Stimulated activated CD8-positive, alpha-beta memory T cell treated with anti-CD3 and anti-CD28 coated beads, Interleukin-7, amount 100 ng/mL, for 1 hour (primary cell): ENCODE measurements at regions not wholly inside any gene's neighbourhood (a gene's known extent, or its start where the extent isn't known, plus 50 kb on each side); places are given as distances from the start of the nearest gene placed in this dataset.

Experiments
- DNase-seq, 2 donors: peaks; one replicate each; pipeline ENCODE4 v3.0.0-alpha.2; 2020; ENCODE audit warnings: low read depth in 2 of 2

- DNase-seq: no peak
Observed at GRCh38 chr14:66405158-66405557, 81.0 kb upstream of the CCDC196 start.

DNA sequence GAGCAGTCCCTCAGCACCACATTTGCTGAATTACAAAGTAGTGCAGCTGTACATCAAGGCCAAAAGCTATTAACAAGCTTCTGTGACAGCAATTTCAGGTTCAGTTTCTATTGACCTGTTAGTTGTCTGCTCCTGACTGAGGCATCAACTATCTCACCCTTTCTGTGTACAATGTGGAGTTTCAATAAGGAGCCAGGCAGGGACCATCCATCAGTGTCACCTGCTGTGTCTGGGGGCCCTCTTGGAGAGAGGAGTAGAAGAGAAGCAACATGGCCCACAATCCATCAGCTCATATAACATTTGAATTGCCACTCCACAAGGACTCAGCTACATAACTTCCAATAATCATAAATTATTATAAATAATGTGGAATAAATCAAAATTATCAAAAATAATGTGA, 72.3 kb upstream of the CCDC196 start:
- no peak for DNase-seq

- DNase-seq: no peak
Observed at GRCh38 chr14:66414511-66414910, 71.7 kb upstream of the CCDC196 start.

- no peak for DNase-seq
Observed at GRCh38 chr14:66420251-66421006, 65.7 kb upstream of the CCDC196 start.

DNA sequence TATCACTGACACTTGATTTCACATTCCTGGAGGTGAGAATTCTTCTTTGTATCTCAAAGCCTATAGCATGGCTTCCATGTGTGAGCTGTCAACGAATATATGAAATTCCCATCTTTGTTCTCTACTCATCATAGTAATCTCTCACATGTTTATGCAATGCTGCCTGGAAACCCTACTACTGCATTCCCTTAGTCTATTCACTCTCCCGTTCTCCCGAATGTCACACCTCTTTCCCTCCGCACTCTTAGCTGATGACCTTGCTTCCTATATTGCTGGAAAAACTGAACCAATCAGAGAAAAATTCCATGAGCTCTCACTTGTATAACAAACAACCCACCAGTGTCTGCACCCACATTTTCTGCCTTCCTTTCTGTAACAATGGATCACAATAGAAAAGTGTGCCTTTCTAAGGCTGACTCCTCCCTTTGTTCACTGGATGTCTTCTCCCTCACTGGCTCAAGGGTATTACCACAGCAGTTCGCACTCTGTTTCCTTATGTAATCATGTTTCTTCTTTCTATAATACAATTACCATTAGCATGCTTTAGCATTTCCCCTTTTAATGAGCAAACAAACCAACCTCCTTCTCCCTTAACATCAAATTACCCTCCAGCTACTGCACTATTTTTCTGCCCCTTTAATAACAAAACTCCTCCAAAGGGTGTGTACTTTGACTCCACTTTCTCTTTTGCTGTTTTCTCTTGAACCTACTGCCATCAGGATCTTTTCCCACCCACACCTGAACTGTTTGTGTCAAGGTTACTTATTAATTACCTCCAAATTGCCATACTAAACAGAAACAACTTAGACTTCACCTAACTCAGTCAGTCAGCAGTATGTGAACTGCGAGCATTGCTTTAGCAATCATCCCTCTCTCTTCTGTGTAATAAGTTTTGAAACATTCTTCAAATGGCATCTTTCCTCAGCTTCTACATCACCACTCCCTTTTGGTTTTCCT, 63.9 kb upstream of the CCDC196 start:
- DNase-seq: no peak

DNA sequence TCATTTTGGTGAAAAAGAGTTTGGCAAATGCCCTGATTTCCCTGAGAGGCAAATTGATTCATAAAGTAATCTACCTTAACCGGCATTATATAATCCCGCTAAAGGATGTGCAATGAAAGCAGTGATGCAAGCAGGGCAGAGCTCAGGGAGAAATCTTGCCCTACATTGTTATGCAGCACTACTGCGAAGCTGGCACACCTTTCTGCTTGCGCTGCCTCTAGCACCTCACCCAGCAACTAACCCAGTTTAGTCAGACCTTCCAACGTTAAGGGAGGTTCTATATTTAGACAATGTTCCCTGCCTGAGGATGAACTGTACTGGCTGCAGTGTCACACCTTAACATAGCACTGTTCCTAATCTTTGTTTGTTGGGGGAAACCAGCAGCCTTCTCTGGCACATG, 60.8 kb upstream of the CCDC196 start:
- no peak for DNase-seq

DNA sequence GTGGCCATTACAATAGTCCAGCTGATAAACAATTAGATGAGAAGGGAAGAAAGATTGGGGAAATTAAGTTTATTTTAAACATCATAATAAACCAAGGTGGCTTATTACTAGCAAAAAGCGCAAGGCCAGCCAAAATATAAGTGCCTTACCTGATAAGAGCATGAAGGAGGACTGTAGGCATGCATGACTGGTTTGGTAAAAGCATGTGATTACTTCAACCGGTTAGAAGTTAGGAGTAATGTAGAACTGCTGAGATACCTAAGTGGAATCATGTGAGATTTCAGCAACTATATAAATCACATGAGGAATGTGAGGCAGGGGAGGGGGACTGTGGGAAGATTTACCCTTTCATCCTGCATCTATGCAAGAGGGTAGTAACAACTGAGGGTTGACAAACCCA, 59.7 kb upstream of the CCDC196 start:
- DNase-seq: no peak

GRCh38 chr14:66432334-66432733, 53.8 kb upstream of the CCDC196 start:
- no peak for DNase-seq

DNA sequence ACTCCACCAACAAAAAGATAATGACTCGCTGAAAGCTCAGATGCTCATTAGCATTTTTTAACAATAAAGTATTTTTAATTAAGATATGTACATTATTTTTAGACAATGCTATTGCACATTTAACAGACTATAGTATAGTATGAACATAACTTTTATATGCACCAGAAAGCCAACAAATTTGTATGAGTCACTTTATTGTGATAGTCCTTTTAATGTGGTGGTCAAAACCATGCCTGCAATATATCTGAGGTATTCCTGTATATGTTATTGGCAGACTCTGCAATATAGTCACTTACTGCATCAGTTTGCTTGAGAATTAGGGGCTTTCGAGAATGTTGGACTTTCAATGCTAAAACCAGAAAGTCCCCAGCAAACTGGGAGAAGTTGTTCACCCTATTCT, 51.7 kb upstream of the CCDC196 start:
- DNase-seq: no peak

DNA sequence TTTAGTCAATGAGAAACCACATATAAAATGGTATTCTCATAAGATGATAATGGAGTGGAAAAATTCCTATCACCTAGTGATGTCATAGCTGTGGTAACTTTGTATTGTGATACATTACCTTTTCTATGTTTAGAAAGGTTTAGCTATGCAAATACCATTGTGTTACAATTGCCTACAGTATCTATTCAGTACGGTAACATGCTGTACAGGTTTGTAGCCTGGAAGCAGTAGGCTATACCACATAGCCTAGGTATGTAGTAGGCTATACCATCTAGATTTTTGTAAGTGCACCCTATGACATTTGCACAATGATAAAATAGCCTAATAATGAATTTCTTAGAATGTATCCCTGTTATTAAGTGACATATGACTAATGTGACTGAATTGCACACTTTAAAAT, 50.5 kb upstream of the CCDC196 start:
- DNase-seq: no peak
